OCI-LY3 (cell line): ENCODE measurements at regions not wholly inside any gene's neighbourhood (a gene's known extent, or its start where the extent isn't known, plus 50 kb on each side); places are given as distances from the start of the nearest gene placed in this dataset.

Source experiments
- H2AFZ ChIP-seq: fragments of 200-600, 300-600 bp; shearing (Covaris generic); 2 replicates; pipeline ENCODE4 v1.6.0; 2014; ENCODE audit warnings: antibody characterized with exemption, low read depth, low read length
- H3K27ac ChIP-seq: fragments of 200-600, 300-600 bp; sonication (generic); 2 replicates; pipeline ENCODE4 v1.5.1; 2014; ENCODE audit warnings: mild to moderate bottlenecking, low read length, moderate library complexity, mixed read lengths
- H3K27me3 ChIP-seq: fragments of 200-600, 300-600 bp; sonication (generic); 2 replicates; pipeline ENCODE4 v1.6.1; 2014; ENCODE audit warnings: low read depth, low read length, mixed read lengths
- H3K36me3 ChIP-seq: fragments of 200-600, 300-600 bp; sonication (generic); replicated peaks from 2 replicates; pipeline ENCODE3; 2014; ENCODE audit warnings: low read depth, low read length, mixed read lengths
- H3K4me1 ChIP-seq: fragments of 300-600, 200-600 bp; sonication (generic); 2 replicates; pipeline ENCODE4 v1.6.1; 2014; ENCODE audit warnings: low read length, mixed read lengths
- H3K4me2 ChIP-seq: fragments of 200-600, 300-600 bp; sonication (generic); 2 replicates; pipeline ENCODE4 v1.6.1; 2014; ENCODE audit warnings: low read length, mixed read lengths
- H3K4me3 ChIP-seq: fragments of 300-600, 200-600 bp; sonication (generic); 2 replicates; pipeline ENCODE4 v1.5.1; 2014; ENCODE audit warnings: antibody characterized with exemption, mild to moderate bottlenecking, low read length, moderate library complexity
- H3K79me2 ChIP-seq: fragments of 300-600, 200-600 bp; shearing (Covaris generic); 2 replicates; pipeline ENCODE4 v1.6.1; 2014; ENCODE audit warnings: mild to moderate bottlenecking, low read length, mixed read lengths
- H3K9ac ChIP-seq: fragments of 300-600, 200-600 bp; shearing (Covaris generic); 2 replicates; pipeline ENCODE4 v1.6.0; 2014; ENCODE audit warnings: mild to moderate bottlenecking, low read length, moderate library complexity
- H3K9me3 ChIP-seq: fragments of 200-600, 300-600 bp; shearing (Covaris generic); 2 replicates; pipeline ENCODE4 v1.6.1; 2014; ENCODE audit warnings: low read length, mixed read lengths; ENCODE audit not compliant: insufficient read depth
- H4K20me1 ChIP-seq: fragments of 200-600, 300-600 bp; sonication (generic); 2 replicates; pipeline ENCODE4 v1.6.1; 2016; ENCODE audit warnings: low read length, mixed read lengths; ENCODE audit not compliant: insufficient read depth
- CTCF ChIP-seq: fragments of 200-600, 300-600 bp; sonication (generic); IDR thresholded peaks from 2 replicates; pipeline ENCODE4 v1.5.1; 2014; ENCODE audit warnings: antibody characterized with exemption, low read length, low read depth
- EZH2phosphoT487 ChIP-seq: fragments of 200-600 bp; shearing (Covaris generic); IDR thresholded peaks from 2 replicates; pipeline ENCODE4 v1.6.1; 2018; ENCODE audit warnings: antibody characterized with exemption, mixed run types, low read depth

- H3K36me3 ChIP-seq: no peaks in the 10 kb centered on the region
- H4K20me1 ChIP-seq: no peaks in the 10 kb centered on the region
- 0 out of 2 replicates have a peak, but pooled peaks have one; percentile 20 for TF ChIP-seq CTCF
- no peak for TF ChIP-seq EZH2phosphoT487
- H2AFZ ChIP-seq: no peak overlapping the region
- H3K27ac ChIP-seq: no peak overlapping the region
- H3K4me2 ChIP-seq: no peak overlapping the region
- no peak overlapping the region for H3K4me3 ChIP-seq
- no peaks in the 10 kb centered on the region for H3K9me3 ChIP-seq
- H3K27me3 ChIP-seq: peaks cover 33% of the 10 kb centered on the region
- H3K4me1 ChIP-seq: peaks cover 2% of the 10 kb centered on the region; the same call in 1 of the 2 replicates
- no peak overlapping the region for H3K9ac ChIP-seq
- H3K79me2 ChIP-seq: no peaks in the 10 kb centered on the region
Observed at GRCh38 chr2:65638443-65638842, 206.0 kb upstream of the SPRED2 start.

GRCh38 chr2:65636813-65637483 lies 204.5 kb upstream of the SPRED2 start:
- H3K27me3 ChIP-seq: peaks cover 33% of the 10 kb centered on the region
- H3K79me2 ChIP-seq: no peaks in the 10 kb centered on the region
- no peak for TF ChIP-seq CTCF
- TF ChIP-seq EZH2phosphoT487: no peak
- H3K4me2 ChIP-seq: no peak overlapping the region
- no peak overlapping the region for H3K4me3 ChIP-seq
- no peaks in the 10 kb centered on the region for H4K20me1 ChIP-seq
- H3K36me3 ChIP-seq: no peaks in the 10 kb centered on the region
- no peak overlapping the region for H2AFZ ChIP-seq
- H3K9ac ChIP-seq: no peak overlapping the region
- H3K9me3 ChIP-seq: no peaks in the 10 kb centered on the region
- peaks cover 2% of the 10 kb centered on the region; the same call in 1 of the 2 replicates for H3K4me1 ChIP-seq
- no peak overlapping the region for H3K27ac ChIP-seq

GRCh38 chr2:65636024-65636423 lies 203.6 kb upstream of the SPRED2 start:
- H3K4me3 ChIP-seq: no peak overlapping the region
- H3K79me2 ChIP-seq: no peaks in the 10 kb centered on the region
- no peak overlapping the region for H3K27ac ChIP-seq
- no peak overlapping the region for H2AFZ ChIP-seq
- no peak for TF ChIP-seq CTCF
- no peak for TF ChIP-seq EZH2phosphoT487
- H3K4me1 ChIP-seq: peaks cover 2% of the 10 kb centered on the region; the same call in 1 of the 2 replicates
- H4K20me1 ChIP-seq: no peaks in the 10 kb centered on the region
- no peaks in the 10 kb centered on the region for H3K9me3 ChIP-seq
- no peak overlapping the region for H3K4me2 ChIP-seq
- peaks cover 33% of the 10 kb centered on the region for H3K27me3 ChIP-seq
- H3K9ac ChIP-seq: no peak overlapping the region
- H3K36me3 ChIP-seq: no peaks in the 10 kb centered on the region

- Histone ChIP-seq H3K4me2 (no peak overlapping the region), H3K36me3 (no peaks in the 10 kb centered on the region), H2AFZ (no peak overlapping the region), H3K27ac (no peak overlapping the region), H4K20me1 (no peaks in the 10 kb centered on the region), H3K4me3 (no peak overlapping the region), H3K9me3 (no peaks in the 10 kb centered on the region), H3K9ac (no peak overlapping the region), H3K79me2 (no peaks in the 10 kb centered on the region), H3K4me1 (no peaks in the 10 kb centered on the region), H3K27me3 (peaks cover 28% of the 10 kb centered on the region)
- TF ChIP-seq CTCF: no peak
- TF ChIP-seq EZH2phosphoT487: no peak
Observed at GRCh38 chr2:65634304-65634703, 201.9 kb upstream of the SPRED2 start.
